Gastroesophageal sphincter (tissue), 4 donors: ENCODE measurements at regions not wholly inside any gene's neighbourhood (a gene's known extent, or its start where the extent isn't known, plus 50 kb on each side); places are given as distances from the start of the nearest gene placed in this dataset.

Source experiments
- ATAC-seq: fragments of 150-250 bp; one replicate; pipeline ENCODE4 v1.9.1; 2016; ENCODE audit warnings: mild to moderate bottlenecking, moderate library complexity
- H3K27ac ChIP-seq, 4 donors: fragments of 200-600 bp; sonication (generic) in 3 of 4; 1 replicate in 3 of 4; 2 replicates in 1 of 4; pipeline ENCODE4 v1.5.1; 2016 to 2019
- H3K27me3 ChIP-seq: fragments of 200-600 bp; sonication (generic); one replicate; pipeline ENCODE4 v1.5.1; 2019
- H3K36me3 ChIP-seq, 2 donors: fragments of 200-600 bp; sonication (generic); one replicate each; pipeline ENCODE4 v1.5.1; 2019; ENCODE audit warnings: control low read depth in 1 of 2
- H3K4me1 ChIP-seq, 3 donors: fragments of 200-600 bp; sonication (generic); 1 replicate in 2 of 3; 2 replicates in 1 of 3; pipeline ENCODE4 v1.5.1; 2016 to 2019; ENCODE audit warnings: control low read depth in 2 of 3
- H3K4me3 ChIP-seq, 2 donors: fragments of 200-600 bp; sonication (generic); one replicate each; pipeline ENCODE4 v1.5.1; 2019; ENCODE audit warnings: mild to moderate bottlenecking in 1 of 2, moderate library complexity in 1 of 2
- H3K9me3 ChIP-seq, 3 donors: fragments of 200-600 bp; sonication (generic); one replicate each; pipeline ENCODE4 v1.5.1; 2017 to 2019; ENCODE audit warnings: control low read depth in 2 of 3
- EP300 ChIP-seq: sonication (generic); formaldehyde crosslinking; IDR thresholded peaks from one replicate; pipeline ENCODE4 v1.6.1; 2017; ENCODE audit warnings: antibody characterized with exemption, mild to moderate bottlenecking
- POLR2A ChIP-seq, 2 donors: fragments of 450-650 bp; IDR thresholded peaks; one replicate each; pipeline ENCODE4 v1.6.1; 2017; ENCODE audit warnings: antibody characterized with exemption in 2 of 2, mild to moderate bottlenecking in 2 of 2, moderate library complexity in 1 of 2
- POLR2AphosphoS5 ChIP-seq: sonication (generic); formaldehyde crosslinking; IDR thresholded peaks from one replicate; pipeline ENCODE4 v1.6.1; 2017; ENCODE audit warnings: antibody characterized with exemption
- WGBS, 2 donors: methylation state at CpG; one replicate each; pipeline ENCODE4 v1.1.5; 2018; ENCODE audit warnings: low coverage in 1 of 2; 5-methylcytosine and 5-hydroxymethylcytosine counted together
- TF ChIP-seq, protein P1 (sequence below), 4 experiments: fragments of 200-600 bp in 2 of 4; fragments of 450-650 bp in 2 of 4; sonication (generic) in 1 of 4; IDR thresholded peaks; one replicate each; pipeline ENCODE4 v1.5.1; 2017 to 2019; ENCODE audit warnings: antibody characterized with exemption in 4 of 4, mild to moderate bottlenecking in 2 of 4, moderate library complexity in 2 of 4

DNA sequence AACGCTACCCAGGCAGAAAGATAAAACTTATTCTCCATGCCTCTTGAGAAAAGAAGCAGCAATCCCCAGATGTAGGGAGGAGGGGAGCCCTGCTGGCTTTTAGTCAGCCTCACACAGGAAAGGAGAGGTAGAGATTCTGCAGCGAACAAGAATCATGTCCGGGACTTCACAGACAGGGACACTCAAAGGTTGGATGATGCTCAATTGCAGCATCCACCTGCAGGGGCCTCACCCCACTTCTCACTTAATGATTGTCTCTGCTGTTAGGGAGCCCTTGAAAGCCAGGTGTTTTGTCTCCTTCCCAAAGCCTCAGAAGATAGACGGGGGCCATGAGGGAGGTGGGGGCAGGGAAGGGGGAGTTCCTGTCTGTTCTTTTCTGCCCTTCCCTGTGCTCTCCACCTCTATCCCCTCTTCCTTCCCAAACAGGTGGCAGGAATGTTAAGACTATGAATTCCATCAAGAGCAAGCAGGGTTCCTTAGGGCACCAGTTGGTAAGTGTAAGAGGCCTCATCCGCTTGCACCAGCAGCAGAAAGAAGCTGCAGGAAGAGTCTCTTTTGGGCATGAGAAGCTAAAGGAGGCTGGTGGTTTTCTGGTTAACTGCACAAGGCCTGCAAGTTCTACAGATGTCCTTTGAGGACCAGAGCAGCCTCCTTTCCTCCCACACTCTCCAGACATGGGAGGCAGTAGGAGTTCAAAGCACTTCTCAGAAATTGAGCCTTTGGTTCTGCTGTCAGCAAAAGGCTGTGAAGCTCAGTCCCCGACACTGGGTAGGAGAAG lies 154.7 kb upstream of the TNP1 start:
- no peak for ATAC-seq
- Histone ChIP-seq H3K36me3 (no peaks in the 10 kb centered on the region), H3K27ac (no peak overlapping the region), H3K9me3 (no peaks in the 10 kb centered on the region), H3K4me1 (no peaks in the 10 kb centered on the region), H3K27me3 (no peaks in the 10 kb centered on the region), H3K4me3 (no peak overlapping the region)
- TF ChIP-seq EP300, result no peak
- TF ChIP-seq, protein P1, sequence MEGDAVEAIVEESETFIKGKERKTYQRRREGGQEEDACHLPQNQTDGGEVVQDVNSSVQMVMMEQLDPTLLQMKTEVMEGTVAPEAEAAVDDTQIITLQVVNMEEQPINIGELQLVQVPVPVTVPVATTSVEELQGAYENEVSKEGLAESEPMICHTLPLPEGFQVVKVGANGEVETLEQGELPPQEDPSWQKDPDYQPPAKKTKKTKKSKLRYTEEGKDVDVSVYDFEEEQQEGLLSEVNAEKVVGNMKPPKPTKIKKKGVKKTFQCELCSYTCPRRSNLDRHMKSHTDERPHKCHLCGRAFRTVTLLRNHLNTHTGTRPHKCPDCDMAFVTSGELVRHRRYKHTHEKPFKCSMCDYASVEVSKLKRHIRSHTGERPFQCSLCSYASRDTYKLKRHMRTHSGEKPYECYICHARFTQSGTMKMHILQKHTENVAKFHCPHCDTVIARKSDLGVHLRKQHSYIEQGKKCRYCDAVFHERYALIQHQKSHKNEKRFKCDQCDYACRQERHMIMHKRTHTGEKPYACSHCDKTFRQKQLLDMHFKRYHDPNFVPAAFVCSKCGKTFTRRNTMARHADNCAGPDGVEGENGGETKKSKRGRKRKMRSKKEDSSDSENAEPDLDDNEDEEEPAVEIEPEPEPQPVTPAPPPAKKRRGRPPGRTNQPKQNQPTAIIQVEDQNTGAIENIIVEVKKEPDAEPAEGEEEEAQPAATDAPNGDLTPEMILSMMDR (IDR thresholded peaks at IDR 0.05), result no peak
- no peak for TF ChIP-seq POLR2AphosphoS5
- no peak for TF ChIP-seq POLR2A (IDR thresholded peaks at IDR 0.05)
- WGBS, 2 donors, result 86 to 90% methylated on average over 4 to 5 of the region's 6 CpGs

DNA sequence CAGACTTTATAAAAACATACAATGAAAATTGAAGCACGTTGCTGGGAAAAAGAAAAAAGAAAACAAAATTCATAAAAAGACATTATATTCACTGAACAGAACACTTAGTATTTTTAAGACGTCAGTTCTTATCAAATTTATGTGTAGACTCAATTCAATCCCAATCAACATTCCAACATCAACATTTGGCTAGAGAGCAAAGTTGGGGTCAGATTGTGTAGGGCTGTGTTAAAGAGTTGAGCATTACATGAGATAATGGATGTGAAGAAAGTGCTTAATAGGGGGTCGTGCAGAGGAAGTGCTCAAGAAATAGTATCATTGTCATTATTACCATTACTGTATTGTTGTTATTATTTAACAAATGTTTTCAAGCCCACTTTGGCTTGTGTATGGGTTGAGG lies 154.1 kb upstream of the TNP1 start:
- WGBS, 2 donors, result 75 to 80% methylated on average over 3 of the region's 3 CpGs

DNA sequence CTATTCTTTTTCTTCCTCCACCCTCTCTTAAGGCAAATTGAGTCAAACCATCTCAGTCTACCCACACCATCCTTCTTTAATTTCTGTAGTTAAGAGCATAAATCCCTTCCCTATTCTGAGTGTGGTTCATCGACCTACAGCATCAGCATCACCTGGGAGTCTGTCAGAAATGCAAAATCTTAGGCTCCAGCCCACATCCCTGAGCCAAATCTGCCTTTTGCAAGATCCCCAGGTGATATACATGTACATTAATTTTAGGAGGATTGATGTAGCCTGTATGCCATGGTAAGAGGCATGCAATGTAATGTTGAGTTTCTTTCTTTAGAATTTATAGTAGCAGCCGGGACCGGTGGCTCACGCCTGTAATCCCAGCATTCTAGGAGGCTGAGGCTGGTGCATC lies 151.7 kb upstream of the TNP1 start:
- no peak for ATAC-seq
- Histone ChIP-seq H3K27ac (no peak overlapping the region), H3K9me3 (no peaks in the 10 kb centered on the region), H3K27me3 (no peaks in the 10 kb centered on the region), H3K4me3 (no peak overlapping the region), H3K4me1 (no peaks in the 10 kb centered on the region), H3K36me3 (no peaks in the 10 kb centered on the region)
- TF ChIP-seq EP300, result no peak
- TF ChIP-seq POLR2A (IDR thresholded peaks at IDR 0.05), result no peak
- TF ChIP-seq, protein P1 (IDR thresholded peaks at IDR 0.05), result no peak
- no peak for TF ChIP-seq POLR2AphosphoS5
- WGBS, 2 donors, result 71% methylated on average over 1 of the region's 4 CpGs; no CpG with 5 or more reads in 1 of the 2 donors

More for the DNA sequence above, 154.1 kb upstream of the TNP1 start:
- no peak for ATAC-seq
- Histone ChIP-seq H3K4me1 (no peaks in the 10 kb centered on the region), H3K4me3 (no peak overlapping the region), H3K9me3 (no peaks in the 10 kb centered on the region), H3K27me3 (no peaks in the 10 kb centered on the region), H3K36me3 (no peaks in the 10 kb centered on the region), H3K27ac (no peak overlapping the region)
- TF ChIP-seq POLR2A (IDR thresholded peaks at IDR 0.05), result no peak
- TF ChIP-seq, protein P1 (IDR thresholded peaks at IDR 0.05), result no peak
- TF ChIP-seq EP300, result no peak
- no peak for TF ChIP-seq POLR2AphosphoS5

DNA sequence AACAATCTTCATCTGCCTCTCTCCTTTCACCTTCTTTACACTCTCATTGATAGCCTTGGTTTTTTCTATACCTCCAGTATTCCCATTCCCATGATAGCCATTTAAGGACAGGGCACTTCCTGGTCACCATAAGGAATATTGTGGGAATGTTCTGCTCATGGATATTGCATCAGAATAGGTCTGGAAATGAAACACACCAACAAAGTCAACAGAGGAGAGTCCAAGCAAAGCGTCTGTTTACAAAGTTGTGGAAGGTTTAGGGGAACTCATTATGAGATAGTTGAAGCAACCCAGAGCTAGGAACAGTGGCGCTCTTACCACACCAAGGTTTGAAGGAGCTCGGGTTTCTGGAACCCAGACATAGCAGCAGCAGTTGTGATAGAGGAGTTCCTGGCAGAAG lies 150.3 kb upstream of the TNP1 start:
- Histone ChIP-seq H3K9me3 (no peaks in the 10 kb centered on the region), H3K27me3 (no peaks in the 10 kb centered on the region), H3K4me3 (no peak overlapping the region), H3K4me1 (no peaks in the 10 kb centered on the region), H3K36me3 (no peaks in the 10 kb centered on the region), H3K27ac (no peak overlapping the region)
- TF ChIP-seq, protein P1 (IDR thresholded peaks at IDR 0.05), result no peak
- TF ChIP-seq EP300 (no peak), POLR2AphosphoS5 (no peak), POLR2A (IDR thresholded peaks at IDR 0.05) (no peak)
- WGBS, 2 donors, result 63 to 96% methylated on average over 1 to 3 of the region's 3 CpGs
- no peak for ATAC-seq

DNA sequence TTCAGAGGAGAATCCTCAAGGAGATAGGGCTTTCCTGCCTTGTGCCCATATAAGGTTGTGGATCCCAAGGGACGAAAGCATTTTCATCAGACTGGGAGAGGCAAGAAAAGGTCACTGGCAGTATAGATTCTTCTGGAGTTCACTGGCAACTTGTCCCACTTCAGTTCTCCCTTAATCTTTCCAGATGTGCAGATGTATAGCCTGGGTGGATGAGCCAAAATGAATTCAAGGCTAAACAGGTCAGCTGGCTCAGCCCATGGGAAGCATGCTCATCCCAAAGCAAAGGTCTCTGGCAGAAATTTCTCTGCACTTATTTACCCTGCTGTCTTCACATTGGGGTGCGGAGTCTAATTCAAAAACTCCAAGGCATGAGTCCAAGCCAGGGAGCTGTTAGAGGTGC lies 148.9 kb upstream of the TNP1 start:
- no peak overlapping the region for H3K4me3 ChIP-seq
- 67 to 80% methylated on average over 1 of the region's 2 CpGs for WGBS, 2 donors
- H3K9me3 ChIP-seq, result no peaks in the 10 kb centered on the region
- no peak overlapping the region for H3K27ac ChIP-seq
- ATAC-seq, result no peak
- TF ChIP-seq POLR2AphosphoS5 (no peak), EP300 (no peak), POLR2A (IDR thresholded peaks at IDR 0.05) (no peak)
- TF ChIP-seq, protein P1 (IDR thresholded peaks at IDR 0.05), result no peak
- no peaks in the 10 kb centered on the region for H3K27me3 ChIP-seq
- no peaks in the 10 kb centered on the region for H3K36me3 ChIP-seq
- H3K4me1 ChIP-seq, result no peaks in the 10 kb centered on the region
